ENCODE measurements at regions not wholly inside any gene's neighbourhood (a gene's known extent, or its start where the extent isn't known, plus 50 kb on each side); places are given as distances from the start of the nearest gene placed in this dataset.

GRCh38 chr3:5429517-5429890 is 242.0 kb downstream of the EDEM1 start:
- no peaks in the 10 kb centered on the region for H3K9me3 ChIP-seq
- DNase-seq, result no peak
- H3K4me3 ChIP-seq, result no peak overlapping the region
- no peaks in the 10 kb centered on the region for H3K36me3 ChIP-seq (ENCODE audit: low read depth, missing control alignments)
- no peaks in the 10 kb centered on the region for H3K27me3 ChIP-seq
- no peak overlapping the region for H3K27ac ChIP-seq
- TF ChIP-seq POLR2A (IDR thresholded peaks at IDR 0.05) (no peak), CTCF (IDR thresholded peaks at IDR 0.05) (no peak)
- intact Hi-C loops (cut with DNase I; ENCODE audit: low total_unique reads), result no loop called here
- no peaks in the 10 kb centered on the region for H3K4me1 ChIP-seq

DNA sequence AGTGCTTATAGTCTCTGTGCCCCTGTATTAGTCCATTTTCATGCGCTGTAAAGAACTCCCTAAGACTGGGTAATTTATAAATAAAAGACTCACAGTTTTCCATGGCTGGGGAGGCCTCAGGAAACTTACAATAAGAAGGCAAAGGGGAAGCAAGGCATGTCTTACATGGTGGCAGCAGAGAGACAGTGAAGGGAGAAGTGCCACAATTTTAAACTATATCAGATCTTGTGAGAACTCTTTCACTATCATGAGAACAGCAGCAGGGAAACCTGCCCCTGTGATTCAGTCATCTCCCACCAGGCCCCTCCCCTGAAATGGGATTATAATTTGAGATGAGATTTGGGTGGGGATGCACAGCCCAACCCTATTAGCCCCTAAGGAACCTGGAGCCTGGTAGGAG is 243.2 kb downstream of the EDEM1 start:
- 97 to 100% methylated on average over 1 of the region's 1 CpG for WGBS, 2 donors
- TF ChIP-seq CTCF (IDR thresholded peaks at IDR 0.05) (no peak), POLR2A (IDR thresholded peaks at IDR 0.05) (no peak)

DNA sequence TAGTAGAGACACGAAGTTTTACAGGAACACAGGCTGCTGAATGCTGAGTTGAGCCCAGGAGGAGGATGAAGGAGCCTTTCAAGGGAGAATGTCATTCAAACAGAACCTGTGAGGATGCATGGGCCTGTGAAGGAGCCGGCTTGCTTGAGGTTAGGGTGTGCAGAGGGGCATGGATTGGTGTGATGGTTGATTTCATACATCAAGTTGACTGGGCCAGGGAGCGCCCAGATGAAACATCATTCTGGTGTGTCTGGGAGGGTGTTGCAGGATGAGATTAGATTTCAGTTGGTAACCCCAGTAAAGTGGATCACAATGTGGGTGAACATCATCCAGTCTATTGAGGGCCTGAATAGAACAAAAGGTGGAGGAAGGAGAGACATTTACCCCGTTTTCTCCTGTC is 243.6 kb downstream of the EDEM1 start:
- Histone ChIP-seq H3K4me1 (no peaks in the 10 kb centered on the region), H3K36me3 (ENCODE audit: low read depth, missing control alignments) (no peaks in the 10 kb centered on the region), H3K27me3 (no peaks in the 10 kb centered on the region), H3K27ac (no peak overlapping the region), H3K9me3 (no peaks in the 10 kb centered on the region), H3K4me3 (no peak overlapping the region)
- intact Hi-C loops (cut with DNase I; ENCODE audit: low total_unique reads), result no loop called here
- TF ChIP-seq POLR2A (IDR thresholded peaks at IDR 0.05), result no peak
- no peak for TF ChIP-seq CTCF (IDR thresholded peaks at IDR 0.05)
- 90 to 92% methylated on average over 4 of the region's 4 CpGs for WGBS, 2 donors
- DNase-seq, result no peak

More for the DNA sequence above, 243.2 kb downstream of the EDEM1 start:
- Histone ChIP-seq H3K27ac (no peak overlapping the region), H3K4me1 (no peaks in the 10 kb centered on the region), H3K36me3 (ENCODE audit: low read depth, missing control alignments) (no peaks in the 10 kb centered on the region), H3K4me3 (no peak overlapping the region), H3K27me3 (no peaks in the 10 kb centered on the region), H3K9me3 (no peaks in the 10 kb centered on the region)
- intact Hi-C loops (cut with DNase I; ENCODE audit: low total_unique reads), result no loop called here
- no peak for DNase-seq

GRCh38 chr3:5431811-5432378 is 244.4 kb downstream of the EDEM1 start:
- 88 to 91% methylated on average over 5 of the region's 5 CpGs for WGBS, 2 donors
- intact Hi-C loops (cut with DNase I; ENCODE audit: low total_unique reads), result no loop called here
- no peak for DNase-seq
- Histone ChIP-seq H3K36me3 (ENCODE audit: low read depth, missing control alignments) (no peaks in the 10 kb centered on the region), H3K9me3 (no peaks in the 10 kb centered on the region), H3K4me3 (no peak overlapping the region), H3K27me3 (no peaks in the 10 kb centered on the region), H3K4me1 (no peaks in the 10 kb centered on the region), H3K27ac (no peak overlapping the region)
- TF ChIP-seq CTCF (IDR thresholded peaks at IDR 0.05) (no peak), POLR2A (IDR thresholded peaks at IDR 0.05) (no peak)

DNA sequence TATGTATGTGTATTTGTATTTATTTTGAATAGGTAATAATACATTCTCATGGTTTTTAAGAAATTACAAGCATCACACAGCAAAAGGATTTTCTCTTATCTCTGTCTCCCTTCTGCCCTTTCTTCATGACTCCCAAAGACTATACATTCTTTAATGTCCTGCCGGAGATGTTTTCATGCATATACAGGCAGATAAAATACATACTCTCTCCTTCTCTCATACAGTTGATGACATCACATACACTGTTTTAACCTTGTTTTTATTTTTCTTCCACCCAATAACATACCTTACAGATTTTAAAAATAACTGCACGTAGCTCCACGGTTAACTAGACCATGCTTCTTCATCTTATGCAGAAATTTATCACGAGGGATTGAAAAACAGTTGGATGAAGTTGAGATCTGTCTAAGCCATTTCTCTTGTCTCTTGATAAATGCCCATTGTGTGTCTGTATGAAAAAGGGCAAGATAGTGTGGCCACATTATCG is 249.8 kb downstream of the EDEM1 start:
- H3K9me3 ChIP-seq, result no peaks in the 10 kb centered on the region
- WGBS, 2 donors, result 91% methylated on average over 5 of the region's 5 CpGs

More for the DNA sequence above, 249.8 kb downstream of the EDEM1 start:
- intact Hi-C loops (cut with DNase I; ENCODE audit: low total_unique reads), result no loop called here
- no peak for TF ChIP-seq POLR2A (IDR thresholded peaks at IDR 0.05)
- no peak for TF ChIP-seq CTCF (IDR thresholded peaks at IDR 0.05)
- Histone ChIP-seq H3K27me3 (no peaks in the 10 kb centered on the region), H3K4me3 (no peak overlapping the region), H3K4me1 (no peaks in the 10 kb centered on the region), H3K36me3 (ENCODE audit: low read depth, missing control alignments) (no peaks in the 10 kb centered on the region), H3K27ac (no peak overlapping the region)
- DNase-seq, result no peak

Data from testis (tissue), 2 donors.